NCI-H2107 treated with DMSO at 0.1 percent for 48 hours (cell line): ENCODE measurements at regions not wholly inside any gene's neighbourhood (a gene's known extent, or its start where the extent isn't known, plus 50 kb on each side); places are given as distances from the start of the nearest gene placed in this dataset.

Experiments
- DNase-seq: peaks from one replicate; lab custom pipeline; 2025; ENCODE audit not compliant: unreplicated experiment; lab: John Stamatoyannopoulos, UW

DNA sequence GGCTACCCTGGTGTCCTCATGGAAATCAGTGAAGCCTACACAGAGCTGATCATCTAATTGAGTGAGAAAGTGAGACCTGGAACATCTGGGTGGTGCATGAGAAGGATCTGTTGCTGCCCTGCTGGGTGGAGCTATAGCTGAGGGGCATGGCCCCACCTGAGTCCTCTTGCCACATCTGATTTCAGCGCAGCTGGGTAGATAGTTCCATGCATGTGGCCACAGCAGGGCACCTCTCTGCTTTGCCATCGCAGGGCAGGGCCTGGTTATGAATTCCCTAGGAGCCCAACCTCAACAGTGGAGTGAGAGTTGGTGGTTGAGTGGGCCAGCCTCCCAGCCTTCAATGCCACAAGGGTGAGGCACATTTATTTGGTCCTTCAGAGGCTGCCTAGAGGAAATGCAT, 407.8 kb downstream of the BCL11B start:
- DNase-seq: no peak

DNA sequence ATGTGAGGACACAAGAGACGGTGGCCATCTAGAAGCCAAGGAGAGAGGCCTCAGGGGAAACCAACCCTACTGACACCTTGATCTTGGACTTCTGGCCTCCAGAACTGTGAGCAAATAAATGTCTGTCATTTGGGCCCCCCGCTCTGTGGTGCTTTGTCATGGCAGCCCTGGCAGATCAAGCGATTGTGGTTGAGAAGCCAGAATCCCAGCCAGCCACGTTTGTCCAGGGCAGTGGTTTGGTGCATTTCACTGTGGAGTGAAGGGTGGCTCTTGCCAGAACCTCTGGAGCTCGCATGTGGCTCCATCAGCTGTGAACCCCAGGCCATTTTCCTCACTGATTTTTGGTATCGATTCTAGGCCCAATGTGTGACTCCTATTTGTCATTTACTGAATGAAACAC, 404.9 kb downstream of the BCL11B start:
- no peak for DNase-seq

- no peak for DNase-seq
These were observed 404.3 kb downstream of the BCL11B start for GRCh38 chr14:98867726-98868125.

DNA sequence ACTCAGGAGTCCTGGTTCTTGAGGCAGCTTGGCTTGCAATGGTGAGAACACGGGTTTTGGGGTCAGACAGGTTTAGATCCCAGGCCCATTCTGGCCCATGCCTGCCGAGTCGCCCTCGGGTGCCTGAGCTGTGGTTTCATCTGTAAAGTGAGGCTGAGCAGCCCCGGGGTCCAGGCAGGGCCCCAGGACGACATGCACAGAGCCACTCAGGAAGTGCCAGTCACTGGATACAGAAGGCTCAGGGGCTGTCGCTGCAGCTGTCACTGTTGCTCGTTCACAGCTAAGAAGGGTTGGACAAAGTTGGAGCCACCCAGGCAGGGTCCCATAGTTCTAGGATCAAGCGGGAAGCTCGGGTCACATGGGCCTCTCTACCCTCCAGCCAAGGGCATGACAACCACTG, 403.1 kb downstream of the BCL11B start:
- no peak for DNase-seq

- no peak for DNase-seq
These were observed 400.2 kb downstream of the BCL11B start for GRCh38 chr14:98871796-98872195.

- no peak for DNase-seq
These were observed 394.9 kb downstream of the BCL11B start for GRCh38 chr14:98877065-98877464.

GRCh38 chr14:98878282-98878681, 393.7 kb downstream of the BCL11B start:
- DNase-seq: no peak

GRCh38 chr14:98886982-98887381, 385.0 kb downstream of the BCL11B start:
- DNase-seq: no peak

DNA sequence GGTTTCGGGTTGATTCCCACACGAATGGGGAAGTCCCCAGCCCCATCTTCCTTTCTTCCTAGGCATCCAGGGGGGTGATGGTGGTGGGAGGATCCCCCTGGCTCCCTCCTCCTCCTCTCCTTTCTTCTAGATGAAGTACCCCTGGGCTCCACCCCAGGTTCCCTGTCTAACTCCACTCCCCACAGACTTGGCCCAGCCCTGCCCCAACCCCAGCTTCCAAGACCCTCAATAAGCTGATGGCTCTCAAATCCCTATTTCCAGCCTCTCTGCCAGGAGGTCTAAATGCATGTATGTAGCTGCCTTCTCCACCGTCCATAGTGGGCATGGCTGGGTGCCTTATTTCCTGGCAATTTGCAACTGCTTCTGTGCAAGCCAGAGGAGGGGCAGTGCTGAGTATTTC, 383.7 kb downstream of the BCL11B start:
- no peak for DNase-seq

DNA sequence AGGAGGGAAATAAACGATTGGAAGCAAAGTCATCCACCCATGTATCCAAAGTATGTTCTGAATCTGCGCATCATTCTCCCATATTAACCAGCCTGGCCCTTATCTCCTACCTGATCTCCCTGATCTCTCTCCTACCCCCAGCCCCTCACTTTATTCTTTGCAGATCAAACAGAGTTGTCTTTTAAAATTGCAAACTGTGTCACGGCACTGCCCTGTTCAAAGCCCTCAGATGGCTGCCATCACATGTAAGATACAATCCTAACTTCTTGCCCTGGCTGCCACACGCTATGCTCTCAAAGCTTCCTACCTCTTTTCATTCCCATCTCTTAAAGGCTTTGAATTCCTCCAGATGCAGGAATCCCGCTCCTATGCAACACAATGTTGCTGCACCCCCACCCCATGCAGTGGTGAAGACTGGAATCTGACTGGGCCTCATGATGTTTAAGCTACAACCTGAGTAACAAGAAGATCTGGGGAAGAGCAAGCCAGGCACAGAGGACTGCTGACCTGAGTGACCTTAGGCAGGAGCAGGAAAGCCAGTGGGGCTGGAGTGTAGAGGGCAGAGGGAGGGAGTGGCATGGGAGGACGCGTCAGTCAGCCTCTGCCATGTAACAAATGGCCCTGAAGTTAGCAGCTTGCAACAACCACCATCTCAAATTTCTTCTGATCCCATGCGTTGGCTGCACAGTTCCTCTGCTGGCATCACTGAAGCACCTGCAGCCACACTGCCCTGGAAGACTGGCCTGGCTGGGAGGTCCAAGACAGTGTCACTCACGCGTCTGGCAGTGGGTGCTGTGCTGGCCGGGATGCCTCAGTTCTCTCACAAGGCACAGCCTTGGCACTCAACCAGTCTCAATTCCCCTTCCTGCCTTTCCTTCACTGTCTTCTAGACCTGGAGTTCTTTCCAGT, 382.8 kb downstream of the BCL11B start:
- DNase-seq: no peak

GRCh38 chr14:98889836-98890185, 382.2 kb downstream of the BCL11B start:
- no peak for DNase-seq

DNA sequence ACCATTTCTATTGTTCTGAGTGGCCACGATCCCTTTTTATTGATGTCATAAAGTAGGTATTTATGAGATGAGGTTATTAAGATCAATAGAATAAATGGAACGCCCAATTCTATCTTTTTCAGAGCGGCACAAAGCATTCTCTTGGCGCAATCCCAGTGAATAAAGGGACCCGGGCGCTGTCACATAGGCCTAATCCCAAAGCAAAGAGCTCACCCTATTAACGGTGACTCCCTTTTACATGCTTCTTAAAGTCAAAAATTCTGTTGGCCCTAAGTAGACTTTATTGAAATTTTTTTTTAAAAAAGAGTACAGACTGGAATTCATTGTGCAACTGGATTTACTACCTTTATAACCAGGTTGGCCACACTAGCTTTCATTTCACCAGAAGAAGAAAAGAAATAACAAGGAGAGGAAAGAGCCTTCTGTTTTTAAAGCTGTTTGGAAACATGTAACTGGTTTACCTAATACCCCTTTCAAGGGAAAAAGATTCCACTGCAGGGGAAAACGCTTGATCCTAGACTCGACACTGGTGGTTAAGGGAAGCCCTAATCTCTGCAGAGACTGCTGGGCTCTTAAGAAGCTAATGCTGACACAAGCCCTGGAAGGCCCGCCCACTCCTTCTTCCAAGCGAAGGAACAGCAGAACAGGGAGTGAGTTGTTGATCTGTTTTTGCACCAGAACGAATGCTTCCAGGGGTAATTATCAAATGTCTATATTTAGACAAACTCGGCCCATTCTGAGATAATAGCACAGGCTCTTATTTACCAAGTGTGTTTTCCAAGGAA, 381.2 kb downstream of the BCL11B start:
- no peak for DNase-seq

DNA sequence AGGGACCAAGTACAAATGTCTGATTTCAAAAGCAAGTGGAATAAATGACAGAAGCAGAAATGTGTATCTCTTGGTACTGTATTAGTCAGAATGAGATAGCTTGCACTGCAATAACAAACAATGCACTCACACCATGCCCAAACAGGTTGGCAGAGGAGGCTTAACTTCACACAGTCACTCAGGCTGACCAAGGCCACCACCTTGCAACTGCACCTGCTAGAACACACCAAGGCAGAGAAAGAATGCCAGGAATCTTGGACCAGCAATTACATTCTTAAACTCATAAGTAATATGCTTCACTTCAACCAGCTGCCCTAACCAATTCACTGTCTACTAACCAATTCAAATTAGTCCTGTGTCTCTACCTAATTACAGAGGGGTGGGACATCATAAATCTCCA, 378.3 kb downstream of the BCL11B start:
- DNase-seq: no peak

GRCh38 chr14:98894600-98894999, 377.4 kb downstream of the BCL11B start:
- DNase-seq: no peak

- DNase-seq: no peak
These were observed 375.5 kb downstream of the BCL11B start for GRCh38 chr14:98896449-98896848.

- no peak for DNase-seq
These were observed 374.2 kb downstream of the BCL11B start for GRCh38 chr14:98897605-98898309.

GRCh38 chr14:98899441-98899840, 372.6 kb downstream of the BCL11B start:
- DNase-seq: no peak

DNA sequence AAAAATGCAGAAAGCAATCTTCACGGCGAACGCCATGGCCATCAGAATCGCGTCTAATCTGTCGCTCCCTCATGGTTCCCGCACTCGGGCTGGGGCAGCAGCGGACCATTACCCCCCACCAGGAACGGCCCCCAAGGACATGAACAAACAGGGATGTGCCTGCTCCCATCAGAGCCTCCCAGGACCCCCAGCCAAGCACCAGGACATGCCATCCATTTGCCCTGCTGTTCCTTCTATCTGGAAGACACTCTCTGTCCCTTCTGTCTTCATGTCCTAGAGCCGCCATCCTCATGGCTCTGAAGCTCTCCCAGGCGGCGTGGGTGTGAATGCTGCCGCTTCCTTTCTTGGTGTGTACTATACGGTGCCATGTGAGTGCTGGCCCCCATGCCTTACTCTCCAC, 371.8 kb downstream of the BCL11B start:
- DNase-seq: no peak

DNA sequence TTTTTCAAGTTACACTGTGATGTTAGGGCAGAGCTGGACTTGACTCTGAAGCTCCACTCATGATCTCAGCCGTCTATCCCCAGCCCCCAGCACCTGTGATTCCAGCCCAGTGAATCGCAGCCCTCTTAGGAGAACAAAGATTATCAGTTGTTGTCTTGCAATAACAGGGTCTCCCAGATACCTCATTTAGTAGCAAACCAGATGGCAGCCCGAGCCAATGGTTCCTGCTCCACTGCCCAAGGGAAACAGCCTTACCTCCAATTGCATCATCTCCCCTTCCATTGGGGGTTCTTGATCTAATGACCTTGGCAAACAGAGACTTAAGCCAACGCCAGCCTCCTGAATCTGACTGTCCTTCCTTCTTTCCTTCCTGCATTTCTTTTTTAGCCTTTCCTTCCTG, 371.2 kb downstream of the BCL11B start:
- DNase-seq: no peak

GRCh38 chr14:98901511-98902205, 370.3 kb downstream of the BCL11B start:
- DNase-seq: no peak

DNA sequence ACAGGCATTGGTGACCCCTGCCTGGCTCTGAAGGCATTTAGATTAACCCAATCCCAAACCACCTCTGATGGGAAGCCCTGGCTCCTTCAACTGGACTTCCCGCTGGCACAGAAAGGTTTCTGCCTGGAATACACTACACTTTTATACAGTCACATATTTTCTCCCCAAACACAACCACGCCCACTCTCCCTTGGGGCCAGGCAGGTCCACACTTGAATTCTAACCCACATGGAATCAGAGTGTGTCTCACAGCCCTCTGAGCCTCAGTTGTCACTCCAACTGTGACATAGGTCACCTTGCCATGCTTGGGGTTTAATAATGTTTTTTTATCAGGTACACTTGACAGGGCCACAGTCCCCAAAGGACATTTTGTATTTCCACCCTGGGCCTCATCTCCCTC, 368.6 kb downstream of the BCL11B start:
- DNase-seq: no peak
